ENCODE measurements at regions not wholly inside any gene's neighbourhood (a gene's known extent, or its start where the extent isn't known, plus 50 kb on each side); places are given as distances from the start of the nearest gene placed in this dataset.
A peak's percentile ranks its signal among the peaks of the same experiment; 100 is the strongest.

DNA sequence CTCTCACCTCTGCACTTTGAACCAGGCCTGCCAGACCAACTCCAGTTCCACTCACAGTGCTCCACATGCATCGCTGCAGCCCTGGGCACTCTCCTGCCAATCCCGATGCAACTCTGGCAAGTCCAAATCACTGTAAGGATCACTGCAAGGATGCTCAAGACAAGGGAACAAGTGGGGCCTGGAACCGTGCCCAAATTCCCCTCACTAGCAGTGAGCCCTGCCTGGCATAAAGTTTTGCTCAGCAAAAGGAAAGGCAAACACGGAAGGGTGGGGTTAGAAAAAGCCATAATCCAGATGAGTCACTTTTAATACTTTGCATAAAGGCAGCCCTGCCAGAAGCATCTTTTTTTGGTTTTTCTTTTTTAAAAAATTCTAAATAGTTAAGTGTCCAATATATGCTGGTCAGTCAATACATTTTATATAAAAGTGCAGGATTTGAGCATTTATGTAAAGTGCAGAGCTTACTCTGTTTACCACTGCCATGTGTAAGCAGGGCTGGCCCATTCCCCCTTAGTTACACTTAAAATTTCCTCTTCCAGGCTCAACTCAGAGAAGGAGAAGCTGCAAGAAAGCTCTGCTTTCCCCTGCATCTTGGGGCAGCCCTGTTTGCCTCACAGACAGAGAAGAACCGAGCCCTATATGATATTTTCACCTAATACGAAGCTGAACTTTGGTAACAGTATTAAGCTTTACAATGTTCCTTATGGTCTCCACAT, 102.2 kb downstream of the CD47 start:
- no peaks in the 10 kb centered on the region for H3K9me2 ChIP-seq (ENCODE audit: insufficient read depth)
- peaks cover 35% of the 10 kb centered on the region for H3K4me1 ChIP-seq (ENCODE audit: insufficient read depth)
- no peak overlapping the region for H3K4me3 ChIP-seq
- WGBS, 2 experiments (ENCODE audit: low coverage in 1 of 2, low lambda C conversion rate in 2 of 2, missing lambda C conversion rate in 2 of 2) = 23 to 26% methylated on average over 6 of the region's 6 CpGs
- in situ Hi-C loops (cut with MboI) = no loop called here
- 0 out of 2 replicates have a peak overlapping the region, but pooled peaks have one; percentile 19 for H3K9ac ChIP-seq
- peak overlapping the region; percentile 11; the same call in 1 of the 2 replicates for H3K27ac ChIP-seq
- H3K79me2 ChIP-seq (ENCODE audit: insufficient read depth) = no peaks in the 10 kb centered on the region
- H3K27me3 ChIP-seq (replicated peaks; ENCODE audit: insufficient read depth) = no peaks in the 10 kb centered on the region
- no peak overlapping the region for H2AFZ ChIP-seq
- H4K20me1 ChIP-seq (ENCODE audit: insufficient read depth) = no peaks in the 10 kb centered on the region
- no peaks in the 10 kb centered on the region for H3K36me3 ChIP-seq (ENCODE audit: low read depth)
- H3K9me3 ChIP-seq (ENCODE audit: low read depth) = no peaks in the 10 kb centered on the region
- peak; percentile 84 for DNase-seq
- peaks cover 34% of the 10 kb centered on the region for H3F3A ChIP-seq (ENCODE audit: insufficient read depth)
- H3K4me2 ChIP-seq (ENCODE audit: unreplicated experiment) = peak overlapping the region; percentile 57
- TF ChIP-seq EZH2 (IDR thresholded peaks at IDR 0.05; ENCODE audit: insufficient read depth, poor library complexity, severe bottlenecking) (no peak), EZH2phosphoT487 (IDR thresholded peaks at IDR 0.05; ENCODE audit: insufficient read depth, low read depth) (no peak)

DNA sequence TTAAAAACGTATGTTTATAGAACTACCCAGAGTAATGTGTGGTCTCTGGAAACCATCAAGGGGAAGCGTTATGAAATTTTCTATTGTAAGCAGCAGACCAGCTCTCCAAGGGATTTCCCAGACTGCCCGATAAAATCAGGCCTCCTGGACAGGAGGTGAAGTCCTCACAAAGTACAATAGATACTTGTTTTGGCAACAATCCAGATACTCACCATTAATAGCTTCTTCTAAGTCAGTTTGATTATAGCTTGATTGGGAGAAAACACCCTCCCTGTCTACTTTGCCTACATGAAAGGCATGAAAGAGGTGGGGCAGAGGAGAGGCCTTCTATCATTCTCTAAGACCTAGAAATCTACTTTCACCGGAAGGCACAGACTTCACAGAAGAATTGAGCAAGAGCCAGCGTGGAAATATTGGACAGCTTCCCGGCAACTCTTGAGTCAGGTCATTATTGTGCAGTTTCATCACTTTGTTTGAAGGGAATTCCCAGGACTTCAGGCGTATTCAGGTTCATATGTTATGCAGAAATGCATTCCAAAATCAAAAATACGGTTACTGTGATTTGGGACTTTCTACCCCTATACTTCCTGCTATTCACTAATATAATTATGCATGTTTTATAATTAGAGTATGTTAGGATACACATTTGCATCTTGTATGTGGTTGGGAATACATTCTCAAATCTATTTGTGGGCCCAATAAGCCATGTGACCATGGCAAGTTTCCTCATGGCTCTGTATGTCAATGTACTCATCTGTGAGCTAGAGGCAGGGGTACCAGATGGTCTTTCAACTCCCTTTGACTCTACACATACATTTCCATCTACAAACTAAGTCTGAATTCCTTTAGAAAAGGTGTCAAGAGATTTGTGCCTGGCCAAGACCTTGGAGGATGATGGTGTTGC, 103.5 kb downstream of the CD47 start:
- peak overlapping the region; percentile 14 for H3K4me2 ChIP-seq (ENCODE audit: unreplicated experiment)
- no peak overlapping the region for H3K4me3 ChIP-seq
- 0 out of 2 replicates have a peak overlapping the region, but pooled peaks have one; percentile 6 for H3K9ac ChIP-seq
- no peaks in the 10 kb centered on the region for H3K9me3 ChIP-seq (ENCODE audit: low read depth)
- H4K20me1 ChIP-seq (ENCODE audit: insufficient read depth) = no peaks in the 10 kb centered on the region
- H3K27ac ChIP-seq = peak overlapping the region; percentile 73
- no peaks in the 10 kb centered on the region for H3K27me3 ChIP-seq (replicated peaks; ENCODE audit: insufficient read depth)
- H2AFZ ChIP-seq = no peak overlapping the region
- H3K4me1 ChIP-seq (ENCODE audit: insufficient read depth) = peaks cover 28% of the 10 kb centered on the region
- no peaks in the 10 kb centered on the region for H3K9me2 ChIP-seq (ENCODE audit: insufficient read depth)
- peaks cover 33% of the 10 kb centered on the region for H3F3A ChIP-seq (ENCODE audit: insufficient read depth)
- H3K36me3 ChIP-seq (ENCODE audit: low read depth) = no peaks in the 10 kb centered on the region
- TF ChIP-seq EZH2 (IDR thresholded peaks at IDR 0.05; ENCODE audit: insufficient read depth, poor library complexity, severe bottlenecking) = no peak
- peak; percentile 96 for DNase-seq
- in situ Hi-C loops (cut with MboI) = no loop called here
- no peaks in the 10 kb centered on the region for H3K79me2 ChIP-seq (ENCODE audit: insufficient read depth)
- WGBS, 2 experiments (ENCODE audit: low coverage in 1 of 2, low lambda C conversion rate in 2 of 2, missing lambda C conversion rate in 2 of 2) = 5% methylated on average over 8 of the region's 8 CpGs

DNA sequence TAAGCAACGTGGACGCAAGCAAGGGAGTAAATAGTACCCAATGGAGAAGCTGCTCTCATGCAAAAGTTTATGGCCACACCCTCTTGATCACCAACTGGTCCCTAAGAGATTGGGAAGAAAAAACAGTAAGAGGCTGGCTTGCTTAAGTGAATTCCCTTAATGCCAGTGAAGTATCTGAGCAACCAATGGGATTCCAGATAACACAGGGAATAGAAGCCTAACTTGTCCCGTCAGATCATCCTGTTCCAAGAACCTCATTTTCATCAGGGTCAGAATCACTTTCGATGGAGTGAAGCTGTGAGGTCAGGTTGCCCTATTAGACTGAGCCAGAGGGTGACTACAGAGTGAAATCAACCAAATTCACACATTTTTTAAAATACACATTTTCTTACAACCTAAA, 104.3 kb downstream of the CD47 start:
- no peak overlapping the region for H3K9ac ChIP-seq
- no peak for DNase-seq
- H3K27ac ChIP-seq = peak overlapping the region; percentile 73
- no peaks in the 10 kb centered on the region for H3K27me3 ChIP-seq (replicated peaks; ENCODE audit: insufficient read depth)
- no peaks in the 10 kb centered on the region for H3K9me3 ChIP-seq (ENCODE audit: low read depth)
- in situ Hi-C loops (cut with MboI) = no loop called here
- peaks cover 33% of the 10 kb centered on the region for H3F3A ChIP-seq (ENCODE audit: insufficient read depth)
- 51 to 56% methylated on average over 4 of the region's 4 CpGs for WGBS, 2 experiments (ENCODE audit: low coverage in 1 of 2, low lambda C conversion rate in 2 of 2, missing lambda C conversion rate in 2 of 2)
- H3K4me2 ChIP-seq (ENCODE audit: unreplicated experiment) = no peak overlapping the region
- TF ChIP-seq EZH2 (IDR thresholded peaks at IDR 0.05; ENCODE audit: insufficient read depth, poor library complexity, severe bottlenecking) (no peak), EZH2phosphoT487 (IDR thresholded peaks at IDR 0.05; ENCODE audit: insufficient read depth, low read depth) (no peak)
- H3K4me1 ChIP-seq (ENCODE audit: insufficient read depth) = peaks cover 33% of the 10 kb centered on the region
- H4K20me1 ChIP-seq (ENCODE audit: insufficient read depth) = no peaks in the 10 kb centered on the region
- no peak overlapping the region for H2AFZ ChIP-seq
- no peaks in the 10 kb centered on the region for H3K36me3 ChIP-seq (ENCODE audit: low read depth)
- H3K4me3 ChIP-seq = no peak overlapping the region
- no peaks in the 10 kb centered on the region for H3K79me2 ChIP-seq (ENCODE audit: insufficient read depth)
- H3K9me2 ChIP-seq (ENCODE audit: insufficient read depth) = no peaks in the 10 kb centered on the region

DNA sequence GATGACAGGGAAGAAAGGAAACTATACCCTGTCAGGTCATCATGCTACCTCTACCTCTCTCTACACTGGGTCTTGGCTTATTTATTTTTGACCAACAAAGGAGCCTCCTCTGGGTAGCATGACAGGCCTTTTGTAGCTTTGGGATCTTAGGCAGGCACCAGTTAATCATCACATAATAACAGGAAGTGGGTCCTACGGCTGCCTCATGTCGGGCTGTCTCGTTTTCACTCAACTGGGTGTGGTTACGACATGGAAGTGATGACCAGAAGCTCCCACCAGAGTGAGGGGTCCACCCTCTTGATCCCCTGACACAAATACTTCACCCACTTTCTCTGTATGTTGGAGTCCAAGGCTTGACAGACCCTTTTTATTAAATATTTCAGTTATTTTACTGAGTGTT, 105.3 kb downstream of the CD47 start:
- H3K36me3 ChIP-seq (ENCODE audit: low read depth) = no peaks in the 10 kb centered on the region
- H3K4me2 ChIP-seq (ENCODE audit: unreplicated experiment) = no peak overlapping the region
- H3K9me2 ChIP-seq (ENCODE audit: insufficient read depth) = no peaks in the 10 kb centered on the region
- no peaks in the 10 kb centered on the region for H3K27me3 ChIP-seq (replicated peaks; ENCODE audit: insufficient read depth)
- H3K27ac ChIP-seq = no peak overlapping the region
- peaks cover 33% of the 10 kb centered on the region for H3F3A ChIP-seq (ENCODE audit: insufficient read depth)
- no peak overlapping the region for H3K4me3 ChIP-seq
- H2AFZ ChIP-seq = no peak overlapping the region
- no peak for DNase-seq
- WGBS, 2 experiments (ENCODE audit: low coverage in 1 of 2, low lambda C conversion rate in 2 of 2, missing lambda C conversion rate in 2 of 2) = 79 to 82% methylated on average over 4 of the region's 4 CpGs
- peaks cover 33% of the 10 kb centered on the region for H3K4me1 ChIP-seq (ENCODE audit: insufficient read depth)
- no peaks in the 10 kb centered on the region for H3K79me2 ChIP-seq (ENCODE audit: insufficient read depth)
- no peaks in the 10 kb centered on the region for H4K20me1 ChIP-seq (ENCODE audit: insufficient read depth)
- H3K9me3 ChIP-seq (ENCODE audit: low read depth) = no peaks in the 10 kb centered on the region
- in situ Hi-C loops (cut with MboI) = no loop called here
- TF ChIP-seq EZH2 (IDR thresholded peaks at IDR 0.05; ENCODE audit: insufficient read depth, poor library complexity, severe bottlenecking) = no peak
- no peak for TF ChIP-seq EZH2phosphoT487 (IDR thresholded peaks at IDR 0.05; ENCODE audit: insufficient read depth, low read depth)
- H3K9ac ChIP-seq = no peak overlapping the region
